ENCODE measurements at regions not wholly inside any gene's neighbourhood (a gene's known extent, or its start where the extent isn't known, plus 50 kb on each side); places are given as distances from the start of the nearest gene placed in this dataset.

DNA sequence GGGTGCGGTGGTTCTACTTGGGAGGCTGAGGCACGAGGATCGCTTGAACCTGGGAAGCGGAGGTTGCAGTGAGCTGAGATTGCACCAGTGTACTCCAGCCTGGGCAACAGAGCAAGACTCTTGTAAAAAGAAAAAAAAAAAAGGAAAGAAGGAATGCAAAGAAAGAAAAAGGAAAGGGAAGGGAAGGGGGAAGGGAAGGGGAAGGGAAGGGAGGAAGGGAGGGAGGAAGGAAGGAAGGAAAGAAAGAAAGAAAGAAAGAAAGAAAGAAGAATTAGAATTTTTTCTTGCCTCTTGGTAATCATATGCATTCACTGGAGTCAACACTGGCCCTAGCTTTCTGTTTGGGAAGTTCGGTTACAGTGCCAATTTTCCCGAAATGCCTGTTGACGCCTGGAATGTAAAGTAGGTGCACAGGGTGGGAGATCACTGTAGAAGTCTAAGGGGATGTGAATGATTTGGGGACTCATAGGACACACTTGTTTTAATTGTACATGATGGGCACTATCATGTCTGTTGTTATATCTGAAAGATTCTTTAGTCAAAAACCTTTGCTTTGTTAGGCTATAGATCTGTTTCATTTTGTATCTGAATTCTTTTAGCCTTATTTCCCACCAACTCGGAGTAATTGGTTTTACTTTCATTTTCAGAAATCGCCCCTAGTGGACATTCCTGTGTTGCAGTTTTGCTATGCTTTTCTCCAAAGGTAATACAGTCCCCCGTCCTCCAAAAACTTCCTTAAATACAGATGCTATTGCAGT is 59.8 kb upstream of the MORC3 start:
- TF ChIP-seq, protein P1, sequence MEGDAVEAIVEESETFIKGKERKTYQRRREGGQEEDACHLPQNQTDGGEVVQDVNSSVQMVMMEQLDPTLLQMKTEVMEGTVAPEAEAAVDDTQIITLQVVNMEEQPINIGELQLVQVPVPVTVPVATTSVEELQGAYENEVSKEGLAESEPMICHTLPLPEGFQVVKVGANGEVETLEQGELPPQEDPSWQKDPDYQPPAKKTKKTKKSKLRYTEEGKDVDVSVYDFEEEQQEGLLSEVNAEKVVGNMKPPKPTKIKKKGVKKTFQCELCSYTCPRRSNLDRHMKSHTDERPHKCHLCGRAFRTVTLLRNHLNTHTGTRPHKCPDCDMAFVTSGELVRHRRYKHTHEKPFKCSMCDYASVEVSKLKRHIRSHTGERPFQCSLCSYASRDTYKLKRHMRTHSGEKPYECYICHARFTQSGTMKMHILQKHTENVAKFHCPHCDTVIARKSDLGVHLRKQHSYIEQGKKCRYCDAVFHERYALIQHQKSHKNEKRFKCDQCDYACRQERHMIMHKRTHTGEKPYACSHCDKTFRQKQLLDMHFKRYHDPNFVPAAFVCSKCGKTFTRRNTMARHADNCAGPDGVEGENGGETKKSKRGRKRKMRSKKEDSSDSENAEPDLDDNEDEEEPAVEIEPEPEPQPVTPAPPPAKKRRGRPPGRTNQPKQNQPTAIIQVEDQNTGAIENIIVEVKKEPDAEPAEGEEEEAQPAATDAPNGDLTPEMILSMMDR (IDR thresholded peaks at IDR 0.05), result peak; percentile 70
- no peak for TF ChIP-seq POLR2AphosphoS5 (IDR thresholded peaks at IDR 0.05; ENCODE audit: low read depth, low read length)
